ENCODE measurements at regions not wholly inside any gene's neighbourhood (a gene's known extent, or its start where the extent isn't known, plus 50 kb on each side); places are given as distances from the start of the nearest gene placed in this dataset.

DNA sequence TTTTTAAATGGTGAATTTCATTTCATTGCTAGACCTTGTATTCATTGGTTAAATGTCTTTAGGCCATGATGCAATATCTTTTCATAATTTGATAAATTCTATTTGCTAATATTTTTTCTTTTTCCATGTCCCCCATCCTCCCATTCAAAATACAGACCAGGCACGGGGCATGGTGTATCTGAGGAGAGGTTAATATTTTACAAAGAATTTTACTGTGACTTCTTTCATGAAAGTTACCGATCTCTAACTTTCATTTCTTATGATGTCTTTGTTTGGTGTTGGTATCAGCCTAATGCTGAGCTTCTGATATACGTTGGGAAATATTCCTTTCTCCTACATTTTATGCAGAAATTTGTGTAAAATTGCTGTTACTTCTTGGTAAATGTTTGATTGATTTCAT is 216.7 kb upstream of the IGFBP3 start:
- TF ChIP-seq EZH2phosphoT487 (IDR thresholded peaks at IDR 0.05; ENCODE audit: insufficient read depth, low read depth) (no peak), EZH2 (IDR thresholded peaks at IDR 0.05; ENCODE audit: insufficient read depth, poor library complexity, severe bottlenecking) (no peak)

Data from GM23248 (cell line).